ENCODE measurements at regions not wholly inside any gene's neighbourhood (a gene's known extent, or its start where the extent isn't known, plus 50 kb on each side); places are given as distances from the start of the nearest gene placed in this dataset.

DNA sequence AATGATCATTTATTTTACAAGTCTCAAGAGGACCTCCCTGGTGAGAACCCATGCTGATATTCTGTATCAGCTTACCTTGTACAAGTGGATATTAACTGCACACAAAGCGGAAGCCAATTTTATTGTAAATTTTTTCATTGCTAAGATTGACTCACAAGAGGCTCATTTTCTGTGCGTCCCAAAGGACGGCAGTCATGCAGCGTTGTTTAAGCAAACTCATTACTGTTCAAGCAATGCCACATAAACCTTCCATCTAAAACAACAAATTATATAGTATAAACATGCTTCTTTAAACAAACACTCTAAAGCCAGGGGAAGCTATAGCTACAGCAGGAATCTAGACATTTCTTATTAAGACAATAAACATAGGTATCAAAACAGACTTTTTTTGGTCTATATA, 575.3 kb downstream of the FRK start:
- TF ChIP-seq CTCF (IDR thresholded peaks at IDR 0.05; ENCODE audit: low read length) (no peak), EZH2 (IDR thresholded peaks at IDR 0.05; ENCODE audit: borderline replicate concordance, low read length) (no peak)

Measured in OCI-LY1 (cell line).